HG03039 (cell line): ENCODE measurements at regions not wholly inside any gene's neighbourhood (a gene's known extent, or its start where the extent isn't known, plus 50 kb on each side); places are given as distances from the start of the nearest gene placed in this dataset.
"Not testable (repeated sequence)": the region's sequence is repeated elsewhere in the genome, so short reads cannot be mapped to it uniquely, and the experiment has no call there.

ENCODE experiments used
- ATAC-seq: cut with Tn5 transposase; IDR thresholded peaks from one replicate; pipeline ENCODE4 v1.9.1; 2021; ENCODE audit warnings: mild to moderate bottlenecking, moderate library complexity; ENCODE audit not compliant: unreplicated experiment

GRCh38 chr17:51387582-51387981, 127.2 kb downstream of the UTP18 start:
- no peak for ATAC-seq

- ATAC-seq: no peak
Observed at GRCh38 chr17:51387986-51388385, 127.6 kb downstream of the UTP18 start.

DNA sequence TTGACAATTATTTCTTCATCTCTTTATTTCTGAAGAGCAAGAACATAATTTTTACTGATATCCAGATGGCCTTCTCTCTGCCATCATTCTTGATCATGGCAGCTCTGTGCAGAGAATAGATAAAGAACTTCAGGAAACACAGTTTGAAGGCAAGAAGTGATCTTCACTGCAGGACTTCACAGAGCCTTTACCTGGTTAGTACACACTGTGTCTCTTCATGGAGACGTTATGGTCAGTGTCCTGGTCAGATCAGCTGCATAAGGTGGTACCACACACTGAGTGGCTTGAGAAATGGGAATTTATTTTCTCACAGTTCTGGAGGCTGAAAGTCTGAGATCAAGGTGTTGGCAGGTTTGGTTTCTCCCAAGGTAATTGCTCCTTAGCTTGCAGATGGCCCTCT, 129.5 kb downstream of the UTP18 start:
- no peak for ATAC-seq

DNA sequence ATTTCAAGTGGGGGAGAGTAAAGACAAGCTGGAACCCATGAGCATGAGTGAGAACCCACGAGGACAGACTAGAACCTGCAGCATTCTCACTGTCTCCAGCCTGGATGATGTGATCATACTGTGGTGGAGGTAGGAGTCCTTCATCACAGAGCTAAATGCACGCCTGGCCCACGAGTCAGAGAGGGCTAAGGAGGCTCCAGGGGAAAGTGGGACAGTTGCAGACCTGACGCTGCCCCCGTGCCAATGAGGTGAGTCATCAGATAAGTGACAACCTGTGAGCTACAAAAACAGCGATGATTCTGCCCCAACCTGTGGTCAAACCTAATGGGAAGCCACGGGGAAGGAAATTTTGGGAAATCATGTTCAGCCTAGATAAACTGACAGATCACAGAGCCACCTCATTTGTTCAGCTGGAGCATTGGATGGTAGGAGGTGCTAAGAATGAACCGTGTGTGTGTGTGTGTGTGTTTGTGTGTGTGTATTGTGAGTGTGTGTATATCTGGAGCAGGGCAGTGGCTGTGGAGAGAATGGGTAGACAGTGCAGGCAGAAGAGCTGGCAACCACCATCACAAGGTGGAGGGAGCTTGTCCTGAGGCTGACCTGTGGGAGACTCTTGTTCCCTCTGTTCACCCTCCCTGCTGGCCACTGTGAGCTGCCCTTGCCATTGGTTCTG, 131.8 kb downstream of the UTP18 start:
- ATAC-seq: no peak

- ATAC-seq: no peak
Observed at GRCh38 chr17:51395621-51396020, 135.3 kb downstream of the UTP18 start.

GRCh38 chr17:51397361-51398127, 137.2 kb downstream of the UTP18 start:
- no peak for ATAC-seq

DNA sequence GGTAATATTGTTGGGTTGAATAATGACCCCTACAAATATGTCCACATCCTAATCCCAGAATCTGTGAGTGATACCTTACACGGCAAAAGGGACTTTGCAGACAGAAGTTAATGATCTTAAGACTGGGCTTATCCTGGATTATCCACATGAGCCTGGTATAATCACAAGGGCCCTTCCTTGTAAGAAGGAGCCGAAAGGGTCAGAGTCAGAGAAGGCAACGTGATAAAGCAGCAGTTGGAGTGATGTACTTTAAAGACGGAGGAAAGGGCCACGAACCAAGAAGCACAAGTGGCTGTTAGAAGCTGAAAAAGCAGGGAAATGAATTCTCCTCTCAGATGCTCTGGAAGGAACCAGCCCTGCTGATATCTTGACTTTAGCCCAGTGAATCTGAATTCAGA, 137.8 kb downstream of the UTP18 start:
- no peak for ATAC-seq

DNA sequence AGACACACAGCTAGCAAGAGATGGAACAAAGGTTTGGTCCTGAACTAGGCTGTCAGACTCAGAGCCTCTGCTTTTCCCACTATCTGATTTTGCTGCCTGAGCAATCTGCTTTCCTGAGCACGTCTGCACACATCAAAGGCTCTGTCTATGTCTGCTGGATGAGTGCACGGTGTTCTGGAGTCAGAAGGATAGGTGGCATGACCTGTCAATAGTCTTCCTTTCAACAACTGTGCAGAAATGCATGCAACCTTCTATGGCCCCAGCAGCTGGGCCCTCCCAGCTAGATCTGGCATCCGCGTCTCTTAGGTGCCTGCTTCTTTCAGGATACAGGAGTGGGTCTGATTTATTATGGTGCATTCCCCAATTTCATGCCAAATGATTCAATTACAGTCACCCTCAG, 138.3 kb downstream of the UTP18 start:
- ATAC-seq: no peak

GRCh38 chr17:51401279-51401678, 140.9 kb downstream of the UTP18 start:
- ATAC-seq: no peak

GRCh38 chr17:51402899-51403298, 142.6 kb downstream of the UTP18 start:
- no peak for ATAC-seq

GRCh38 chr17:51407576-51407975, 147.2 kb downstream of the UTP18 start:
- no peak for ATAC-seq

GRCh38 chr17:51419476-51419875, 159.1 kb downstream of the UTP18 start:
- ATAC-seq: no peak

- ATAC-seq: no peak
Observed at GRCh38 chr17:51421525-51421924, 161.2 kb downstream of the UTP18 start.

DNA sequence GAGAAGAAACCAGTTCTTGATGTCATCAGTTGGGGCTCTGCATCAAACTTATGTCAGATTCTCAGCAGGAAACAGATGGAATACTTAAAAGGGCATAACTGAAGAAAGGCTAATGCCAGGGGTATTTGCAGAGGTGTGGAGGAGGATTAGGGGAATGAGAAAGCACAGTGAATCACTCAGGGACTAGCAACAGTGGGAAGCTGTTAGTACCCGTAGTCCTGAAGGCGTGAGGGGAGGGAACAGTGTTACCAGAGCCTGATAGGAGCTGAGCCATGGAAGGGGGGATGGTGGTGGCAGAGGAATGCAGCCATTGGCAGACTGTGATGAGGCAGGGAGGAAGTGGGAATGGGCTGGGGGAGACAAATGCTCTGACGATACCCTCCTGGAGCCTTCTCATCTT, 162.3 kb downstream of the UTP18 start:
- no peak for ATAC-seq

DNA sequence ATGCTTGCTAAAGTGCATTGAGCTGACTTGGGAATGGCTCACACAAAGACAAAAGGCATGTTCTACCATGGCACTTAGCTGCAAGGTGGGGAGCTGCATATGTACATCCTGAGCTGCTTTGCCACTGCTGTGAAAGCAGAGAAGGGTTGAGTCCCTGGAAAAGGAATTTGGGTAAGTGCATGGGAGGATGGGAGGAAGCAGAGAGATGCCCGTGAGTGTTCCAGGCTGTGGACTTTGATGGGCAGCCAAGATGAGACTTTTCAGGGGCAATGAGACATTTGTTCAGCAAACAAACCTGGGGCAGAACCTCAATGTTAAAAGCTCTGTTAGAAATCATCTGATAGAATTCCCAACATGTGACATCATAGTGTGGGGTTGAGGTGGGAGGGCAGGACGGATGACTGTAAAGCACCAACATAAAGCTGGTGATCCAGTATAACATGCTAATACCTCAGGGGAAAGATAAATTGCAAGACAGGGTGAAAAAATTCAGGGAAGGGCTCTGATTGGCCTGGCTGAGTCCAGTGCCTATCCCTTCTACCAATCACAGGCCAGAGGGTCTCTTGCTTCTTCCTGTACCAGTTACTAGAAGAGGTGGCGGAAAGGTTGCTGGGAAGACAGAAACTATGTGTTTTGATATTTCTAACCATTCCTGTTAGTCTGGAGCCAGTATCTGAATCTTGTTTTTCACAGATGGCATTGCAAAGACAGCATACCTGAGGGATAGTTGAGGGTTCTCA, 163.2 kb downstream of the UTP18 start:
- no peak for ATAC-seq

DNA sequence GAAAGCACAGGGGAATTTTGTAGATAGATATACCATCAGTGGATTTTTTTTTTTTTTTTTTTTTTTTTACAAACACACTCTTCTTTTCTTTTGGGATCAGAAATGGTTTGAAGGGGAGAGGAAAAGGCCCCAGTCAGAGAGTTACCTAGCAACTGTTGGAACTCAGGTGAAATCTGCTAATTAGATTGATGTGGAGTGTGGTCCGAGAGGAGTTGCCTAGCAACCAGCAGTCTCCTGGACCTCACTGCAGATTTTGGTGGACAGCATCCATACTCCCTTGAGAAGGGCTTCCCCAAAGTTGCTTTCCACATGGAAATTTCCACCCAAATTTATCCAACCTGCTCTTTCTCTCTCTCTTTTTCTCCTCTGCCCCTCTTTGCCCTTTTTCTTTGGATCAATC, 165.4 kb downstream of the UTP18 start:
- no peak for ATAC-seq

DNA sequence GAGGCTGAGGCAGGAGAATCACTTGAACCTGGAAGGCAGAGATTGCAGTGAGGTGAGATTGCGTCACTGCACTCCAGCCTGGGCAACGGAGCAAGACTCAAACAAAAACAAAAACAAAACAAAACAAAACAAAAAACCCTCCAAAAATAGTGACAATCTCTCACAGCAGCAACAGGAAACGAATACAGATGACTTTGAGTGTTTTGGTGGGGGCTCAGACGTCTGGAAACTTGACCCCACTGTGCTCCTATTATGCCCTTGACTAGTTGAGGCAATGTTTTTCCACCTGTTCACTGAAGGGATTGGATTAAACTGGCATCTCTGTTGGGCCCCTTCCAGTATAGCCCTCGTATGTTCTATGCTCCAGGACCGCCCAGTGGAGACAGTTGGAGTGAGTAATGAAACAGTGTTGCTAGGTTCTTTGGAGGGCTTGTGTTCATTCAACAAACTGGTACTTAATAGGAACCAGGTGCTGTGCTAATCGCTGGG, 167.0 kb downstream of the UTP18 start:
- peak; percentile 5 for ATAC-seq

DNA sequence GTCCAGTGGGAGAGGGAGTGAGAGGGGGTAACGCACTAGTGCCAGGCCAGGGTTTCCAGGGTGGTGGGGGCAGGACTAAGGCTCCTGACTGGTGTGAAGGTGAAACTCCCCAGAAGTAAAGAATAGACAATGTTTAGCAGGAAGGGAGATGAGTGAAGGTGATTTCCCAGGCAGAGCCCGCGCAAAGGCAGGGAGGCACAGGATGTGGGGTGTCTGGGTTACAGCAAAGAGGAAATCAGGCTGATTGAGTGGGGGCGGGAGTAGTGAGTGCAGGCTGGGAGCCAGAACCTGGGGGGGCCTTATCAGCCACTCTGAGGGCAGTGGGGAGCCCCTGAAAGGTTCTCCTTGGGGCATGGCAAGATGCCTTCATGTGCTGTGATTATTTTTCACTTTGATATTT, 167.5 kb downstream of the UTP18 start:
- ATAC-seq: peak; percentile 44

DNA sequence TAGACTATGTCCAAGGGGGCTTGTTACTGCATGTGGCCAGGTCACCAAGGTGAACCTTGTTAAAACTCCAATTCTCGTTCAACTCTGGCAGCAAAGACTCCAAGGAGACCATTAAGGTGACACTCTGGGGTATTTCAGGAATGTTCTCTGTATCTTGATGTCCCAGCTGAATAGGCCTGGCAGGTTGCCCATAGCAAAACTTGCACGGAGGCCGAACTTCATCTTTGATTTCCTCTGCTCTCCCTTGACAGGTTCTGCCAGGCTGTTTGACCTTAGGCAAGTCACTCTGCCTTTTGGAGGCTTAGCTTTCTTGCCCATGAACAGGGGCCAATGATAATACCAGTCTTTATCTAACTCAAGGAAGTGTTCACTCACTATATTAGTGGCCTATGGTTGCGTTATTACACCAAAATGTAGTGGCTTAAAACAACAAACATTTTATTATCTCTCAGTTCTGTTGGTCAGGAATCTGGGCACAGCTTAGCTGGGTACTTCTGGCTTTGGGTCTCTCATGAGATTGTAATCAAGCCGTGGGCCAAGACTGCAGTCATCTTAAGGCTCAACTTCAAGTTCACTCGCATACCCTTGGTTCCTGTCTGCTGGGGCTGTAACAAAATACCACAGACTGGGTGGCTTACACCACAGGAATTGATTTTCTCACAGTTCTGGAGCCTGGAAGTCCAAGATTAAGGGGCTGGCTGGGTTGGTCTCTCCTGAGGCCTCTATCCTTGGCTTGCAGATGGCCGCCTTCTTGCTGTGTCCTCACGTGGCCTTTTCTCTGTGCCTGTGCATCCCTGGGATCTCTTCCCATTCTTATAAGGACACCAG, 168.5 kb downstream of the UTP18 start:
- ATAC-seq: no peak

DNA sequence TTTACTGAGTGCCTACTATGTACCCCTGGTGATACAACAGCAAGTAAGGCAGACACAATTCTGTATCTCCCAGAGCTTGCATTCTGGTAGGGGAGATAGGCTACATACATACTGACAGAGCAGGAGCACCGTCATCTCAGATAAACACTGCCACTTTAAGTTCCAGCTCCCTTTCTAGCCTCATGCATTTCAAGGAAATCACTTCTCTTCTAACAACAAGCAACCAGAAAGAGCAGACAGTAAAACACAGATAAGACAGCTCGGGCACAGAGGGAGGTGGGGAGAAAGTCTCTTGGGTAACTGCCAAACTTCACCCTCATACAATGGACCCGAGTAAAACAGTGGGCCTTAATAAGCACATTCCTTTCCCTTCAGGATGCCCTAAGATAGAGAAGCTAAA, 169.6 kb downstream of the UTP18 start:
- not testable (repeated sequence) for ATAC-seq

DNA sequence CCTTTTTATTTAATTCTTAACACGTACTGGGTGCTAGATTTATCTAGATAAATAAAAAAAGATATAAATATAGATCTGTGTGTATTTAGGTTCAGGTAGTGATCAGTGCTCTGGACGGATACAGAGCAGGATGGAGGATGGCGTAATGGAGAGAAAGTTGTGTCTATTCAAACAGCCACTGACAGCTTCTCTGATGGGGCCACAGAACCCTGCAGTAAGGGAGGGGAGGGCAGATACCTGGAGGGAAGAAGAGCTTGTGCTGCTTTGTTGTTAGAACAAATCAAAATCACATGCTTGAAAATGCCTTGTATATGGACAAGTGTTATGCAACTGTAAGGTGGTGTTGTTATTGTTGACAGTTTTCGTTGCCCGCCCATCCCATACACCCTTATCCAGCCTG, 170.2 kb downstream of the UTP18 start:
- no peak for ATAC-seq
